ENCODE measurements at regions not wholly inside any gene's neighbourhood (a gene's known extent, or its start where the extent isn't known, plus 50 kb on each side); places are given as distances from the start of the nearest gene placed in this dataset.
A peak's percentile ranks its signal among the peaks of the same experiment; 100 is the strongest.
"Not testable (repeated sequence)": the region's sequence is repeated elsewhere in the genome, so short reads cannot be mapped to it uniquely, and the experiment has no call there.

DNA sequence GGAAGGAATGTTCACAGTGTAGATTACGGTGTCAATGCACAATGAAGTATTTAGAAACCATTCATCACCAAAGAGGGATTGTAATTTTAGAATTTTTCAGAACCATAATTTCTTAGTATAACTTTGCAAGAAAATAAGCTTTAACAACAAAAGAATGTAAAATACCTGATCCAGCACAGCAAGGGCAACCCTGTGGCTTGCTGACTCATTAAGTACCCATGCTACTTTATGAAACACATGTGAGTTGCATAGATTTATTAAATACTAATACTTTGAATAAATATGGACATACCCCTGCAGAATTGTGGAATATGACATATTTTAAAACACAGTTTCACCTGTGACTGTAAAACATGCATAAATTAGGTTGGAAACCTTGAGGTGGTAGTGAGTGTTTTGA, 281.3 kb downstream of the ZNF248 start:
- FAIRE-seq: no peak
- no peak for DNase-seq (ENCODE audit: low spot score)

DNA sequence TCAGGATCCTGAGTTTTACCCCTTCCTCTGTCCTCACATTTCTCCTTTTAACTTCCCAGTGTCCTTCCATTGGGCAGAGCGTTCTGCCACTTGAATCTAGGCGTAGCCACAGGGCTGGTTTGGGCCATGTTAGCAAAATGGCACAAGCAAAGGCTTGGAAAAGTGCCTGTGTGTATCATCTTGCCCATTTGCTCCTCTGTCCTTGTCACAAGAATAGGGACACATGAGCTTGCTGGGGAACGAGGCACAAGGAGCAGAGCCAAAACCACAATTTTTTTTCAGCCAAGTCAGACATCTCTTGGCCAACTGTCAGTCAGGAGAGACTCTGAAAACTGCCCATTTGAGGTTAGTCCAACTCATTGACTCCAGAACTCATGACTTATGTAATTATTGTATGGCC, 285.2 kb downstream of the ZNF248 start:
- peak; percentile 13 for FAIRE-seq
- DNase-seq (ENCODE audit: low spot score): no peak

- FAIRE-seq: no peak
Measured at GRCh38 chr10:37566332-37566731, 291.1 kb downstream of the ZNF248 start.

DNA sequence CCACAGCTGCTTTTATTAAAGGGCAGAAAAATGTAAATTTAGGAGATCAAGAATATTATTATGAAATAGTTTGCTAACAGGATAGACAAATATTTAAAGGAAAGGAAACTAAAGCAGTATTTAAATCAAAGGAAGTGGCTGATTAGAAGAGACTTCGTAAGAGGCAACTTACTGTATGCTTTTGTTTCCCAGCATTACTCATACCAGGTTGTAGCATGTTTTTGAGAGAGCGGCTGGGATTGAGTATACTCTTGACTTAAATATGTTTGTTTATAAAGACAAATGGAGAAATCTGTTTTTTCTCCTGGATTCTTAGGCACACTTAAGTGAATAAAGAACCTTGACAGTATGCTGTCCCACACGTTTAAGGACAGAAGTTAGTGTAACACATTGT, 293.7 kb downstream of the ZNF248 start:
- FAIRE-seq (no peak), DNase-seq (ENCODE audit: low spot score) (no peak)

More at GRCh38 chr10:37566332-37566731, 291.1 kb downstream of the ZNF248 start:
- DNase-seq (ENCODE audit: low spot score): no peak

- FAIRE-seq: no peak
- DNase-seq (ENCODE audit: low spot score): no peak
Measured at GRCh38 chr10:37563107-37563714, 294.2 kb downstream of the ZNF248 start.

- FAIRE-seq (no peak), DNase-seq (ENCODE audit: low spot score) (no peak)
Measured at GRCh38 chr10:37552881-37553280, 304.5 kb downstream of the ZNF248 start.

- no peak for FAIRE-seq
Measured at GRCh38 chr10:37549054-37549453, 308.4 kb downstream of the ZNF248 start.

DNA sequence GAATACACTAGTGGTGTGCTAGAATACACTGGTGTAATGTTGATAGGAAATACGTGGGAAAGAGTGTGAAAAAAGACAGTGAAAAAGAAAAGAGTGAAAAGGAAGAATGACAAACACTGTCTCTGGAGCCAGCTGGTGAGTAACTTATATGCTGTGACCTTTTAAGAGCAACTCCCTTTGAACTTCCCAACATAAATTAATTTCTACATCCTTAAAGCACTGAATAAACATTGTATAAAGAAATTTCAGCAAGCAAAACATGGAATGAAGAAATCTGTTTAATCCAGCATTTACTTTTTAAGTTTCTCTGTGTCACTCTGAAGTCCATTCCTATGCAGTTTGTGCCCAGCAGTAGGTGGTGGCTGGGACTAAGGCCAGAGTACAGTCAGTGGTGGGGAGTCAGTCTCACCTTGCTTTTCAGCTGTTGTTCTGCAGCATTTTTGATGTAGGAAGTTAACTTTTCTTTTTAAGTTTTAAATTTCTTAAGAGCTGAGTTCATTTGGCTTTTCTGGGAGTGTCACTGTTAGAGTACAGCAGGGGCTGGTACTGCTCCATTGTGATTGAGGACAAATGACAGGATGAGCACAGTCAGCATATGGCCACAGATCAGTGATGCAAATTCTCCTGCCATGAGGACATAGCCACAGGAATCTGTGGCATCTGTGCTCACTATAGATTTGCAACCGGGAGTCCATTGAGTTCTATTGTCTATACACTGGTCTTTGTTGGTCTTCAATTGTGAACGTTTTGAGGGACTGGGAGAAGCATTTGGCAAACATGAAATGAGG, 321.8 kb downstream of the ZNF248 start:
- peak; percentile 73 for DNase-seq (ENCODE audit: low spot score)
- FAIRE-seq: peak; percentile 92

More at GRCh38 chr10:37549054-37549453, 308.4 kb downstream of the ZNF248 start:
- DNase-seq (ENCODE audit: low spot score): no peak

DNA sequence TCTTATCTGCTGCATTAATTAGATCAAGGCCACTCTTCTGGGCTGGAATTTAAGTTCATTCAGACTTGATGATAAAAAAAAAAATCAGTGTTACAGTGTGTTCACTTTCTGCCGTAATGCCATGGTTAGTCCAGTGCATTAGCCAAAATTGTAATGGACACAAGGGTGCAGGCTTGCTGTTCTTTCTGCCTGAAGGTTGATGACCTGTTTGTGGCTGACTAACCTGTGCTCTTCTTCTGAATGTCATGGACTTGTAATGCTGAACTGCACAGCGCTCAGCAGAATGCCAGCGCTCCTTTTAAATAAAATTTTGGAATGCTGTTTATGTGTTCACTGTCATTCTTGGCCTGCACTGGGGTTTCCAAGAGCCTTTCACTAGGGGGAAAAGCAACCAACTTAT, 323.2 kb downstream of the ZNF248 start:
- DNase-seq (ENCODE audit: low spot score) (no peak), FAIRE-seq (no peak)

DNA sequence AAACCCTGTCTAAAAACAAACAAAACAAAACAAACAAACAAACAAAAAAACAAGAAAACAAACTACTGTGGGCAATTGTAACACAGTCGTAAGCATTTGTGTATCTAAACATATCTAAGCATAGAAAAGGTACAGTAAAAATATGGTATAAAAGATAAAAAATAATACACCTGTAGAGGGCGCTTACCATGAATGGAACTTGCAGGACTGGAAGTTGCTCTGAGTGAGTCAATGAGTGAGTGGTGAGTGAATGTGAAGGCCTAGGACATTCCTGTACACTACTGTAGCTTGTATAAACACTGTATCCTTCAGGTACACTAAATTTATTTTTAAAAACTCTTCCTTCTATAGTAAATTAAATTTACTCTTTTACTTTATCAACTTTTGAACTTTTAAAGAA, 332.0 kb downstream of the ZNF248 start:
- FAIRE-seq; DNase-seq (ENCODE audit: low spot score): not testable (repeated sequence)

GRCh38 chr10:37520488-37520887, 336.9 kb downstream of the ZNF248 start:
- FAIRE-seq: peak; percentile 37
- no peak for DNase-seq (ENCODE audit: low spot score)

- DNase-seq (ENCODE audit: low spot score); FAIRE-seq: not testable (repeated sequence)
Measured at GRCh38 chr10:37510520-37510919, 346.9 kb downstream of the ZNF248 start.

DNA sequence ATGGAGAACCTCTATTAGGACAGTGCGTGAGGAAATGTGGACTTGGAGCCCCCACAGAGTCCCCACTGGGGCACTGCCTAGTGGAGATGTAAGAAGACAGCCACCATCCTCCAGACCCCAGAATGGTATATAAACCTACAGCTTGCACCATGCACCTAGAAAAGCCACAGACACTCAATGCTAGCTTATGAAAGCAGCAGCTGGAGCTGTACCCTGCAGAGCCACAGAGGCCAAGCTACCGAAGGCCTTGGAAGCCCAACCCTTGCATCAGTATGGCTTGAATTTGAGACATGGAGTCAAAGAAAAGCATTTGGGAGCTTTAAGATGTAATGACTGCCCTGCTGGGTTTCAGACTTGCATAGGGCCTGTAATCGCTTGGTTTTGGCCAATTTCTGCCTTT, 361.3 kb downstream of the ZNF248 start:
- DNase-seq (ENCODE audit: low spot score) (no peak), FAIRE-seq (no peak)

- FAIRE-seq (no peak), DNase-seq (ENCODE audit: low spot score) (no peak)
Measured at GRCh38 chr10:37495415-37495814, 362.0 kb downstream of the ZNF248 start.

DNA sequence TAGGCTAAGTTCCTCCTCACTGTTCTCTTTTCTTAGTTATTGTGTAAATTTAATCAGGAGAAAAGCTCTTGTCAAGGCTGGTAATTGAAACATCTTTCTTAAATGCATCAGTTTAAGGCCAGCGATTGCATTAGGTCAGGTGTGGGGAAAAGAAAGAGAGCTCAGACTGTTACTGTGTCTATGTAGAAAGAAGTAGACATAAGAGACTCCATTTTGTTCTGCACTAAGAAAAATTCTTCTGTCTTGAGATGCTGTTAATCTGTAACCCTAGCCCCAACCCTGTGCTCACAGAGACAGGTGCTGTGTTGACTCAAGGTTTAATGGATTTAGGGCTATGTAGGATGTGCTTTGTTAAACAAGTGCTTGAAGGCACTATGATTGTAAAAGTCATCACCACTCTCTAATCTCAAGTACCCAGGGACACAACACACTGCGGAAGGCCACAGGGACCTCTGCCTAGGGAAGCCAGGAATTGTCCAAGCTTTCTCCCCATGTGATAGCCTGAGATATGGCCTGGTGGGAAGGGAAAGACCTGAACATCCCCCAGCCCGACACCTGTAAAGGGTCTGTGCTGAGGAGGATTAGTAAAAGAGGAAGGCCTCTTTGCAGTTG, 364.1 kb downstream of the ZNF248 start:
- DNase-seq (ENCODE audit: low spot score); FAIRE-seq: not testable (repeated sequence)

- peak; percentile 68 for DNase-seq (ENCODE audit: low spot score)
- FAIRE-seq: peak; percentile 76
Measured at GRCh38 chr10:37490266-37490665, 364.9 kb downstream of the ANKRD30A start.

DNA sequence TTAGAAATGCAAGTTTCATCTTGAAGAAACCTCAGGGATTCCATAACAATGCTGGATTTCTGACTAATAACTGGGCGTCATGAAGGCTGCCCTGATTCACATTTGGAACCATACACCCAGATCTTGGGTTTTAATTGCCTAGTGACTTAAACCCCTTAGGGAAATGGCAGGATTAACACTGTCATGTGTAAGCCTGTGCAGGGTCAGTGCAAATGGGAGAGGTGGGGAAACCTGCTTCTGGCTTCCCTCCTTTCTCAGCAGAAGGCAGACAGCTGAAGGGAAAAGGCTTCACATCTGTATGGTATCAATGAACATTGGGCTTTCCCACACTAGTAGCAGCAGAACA, 364.2 kb downstream of the ANKRD30A start:
- FAIRE-seq (no peak), DNase-seq (ENCODE audit: low spot score) (no peak)

- FAIRE-seq: no peak
- peak; percentile 91 for DNase-seq (ENCODE audit: low spot score)
Measured at GRCh38 chr10:37488792-37489657, 363.6 kb downstream of the ANKRD30A start.

GRCh38 chr10:37480596-37480995, 355.2 kb downstream of the ANKRD30A start:
- not testable (repeated sequence) for DNase-seq (ENCODE audit: low spot score); FAIRE-seq

DNA sequence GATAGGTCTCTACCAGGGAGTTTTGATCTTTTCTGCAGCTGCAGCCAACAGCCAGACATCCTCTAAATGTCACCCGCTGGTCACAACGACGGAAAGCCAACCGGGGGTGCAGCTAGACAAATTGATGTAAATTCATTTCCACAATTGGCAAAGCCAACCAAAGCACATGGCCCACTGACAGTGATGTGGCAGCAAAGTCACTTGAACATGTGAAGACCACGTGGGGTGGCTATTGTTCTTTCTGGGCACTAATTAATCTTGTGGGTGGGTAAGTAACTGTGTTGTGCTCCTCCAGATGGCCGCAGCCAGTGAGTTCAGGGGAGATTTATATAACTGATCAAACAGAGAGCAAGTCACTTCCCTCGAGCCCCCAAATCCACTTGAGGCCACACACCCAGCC, 354.1 kb downstream of the ANKRD30A start:
- no peak for DNase-seq (ENCODE audit: low spot score)
- no peak for FAIRE-seq

DNA sequence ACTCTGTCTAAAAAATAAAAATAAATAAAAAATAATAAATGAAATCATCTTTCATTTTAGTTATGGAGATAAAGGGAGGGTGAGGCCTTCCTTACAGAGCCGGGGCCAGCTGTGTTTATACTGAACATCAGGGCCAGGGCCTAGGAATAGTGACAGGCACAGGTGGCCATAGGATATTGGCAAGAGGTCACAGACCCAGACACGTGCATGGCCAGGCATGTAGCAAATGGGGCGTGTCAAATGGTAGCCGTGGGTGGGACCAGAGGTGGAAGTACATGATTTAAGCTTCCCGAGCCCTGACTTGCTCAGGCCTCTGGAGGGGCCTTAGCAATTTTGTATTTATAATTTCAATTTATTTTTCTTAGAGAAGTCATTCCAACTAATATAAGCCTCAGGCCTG, 353.0 kb downstream of the ANKRD30A start:
- no peak for FAIRE-seq
- no peak for DNase-seq (ENCODE audit: low spot score)

DNA sequence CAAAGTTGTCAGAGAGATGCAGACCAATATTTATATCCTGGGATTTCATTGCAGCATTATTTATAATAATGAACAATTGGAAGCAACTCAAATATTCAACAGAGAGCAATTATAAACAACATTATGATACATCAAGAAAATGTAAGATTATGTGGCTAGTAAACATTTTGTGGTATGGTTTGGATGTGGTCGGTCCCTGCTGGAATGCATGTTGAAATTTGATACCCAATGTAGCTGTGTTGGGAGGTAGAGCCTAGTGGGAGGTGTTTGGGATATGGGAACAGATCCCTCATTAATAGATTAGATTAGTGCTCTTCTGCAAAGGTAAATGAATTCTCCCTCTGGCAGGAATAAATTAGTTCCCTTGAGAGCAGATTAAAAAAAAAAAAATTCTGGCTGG, 350.9 kb downstream of the ANKRD30A start:
- no peak for FAIRE-seq

More for the DNA sequence above, 350.9 kb downstream of the ANKRD30A start:
- peak; percentile 12 for DNase-seq (ENCODE audit: low spot score)

Measured in urothelium cell line (cell line).